Stimulated activated naive CD8-positive, alpha-beta T cell treated with anti-CD3 and anti-CD28 coated beads, Interleukin-15, Interleukin-2, amounts not matched to agents 100 ng/mL and 50 ng/mL, for 24 hours (primary cell): ENCODE measurements at regions not wholly inside any gene's neighbourhood (a gene's known extent, or its start where the extent isn't known, plus 50 kb on each side); places are given as distances from the start of the nearest gene placed in this dataset.
A peak's percentile ranks its signal among the peaks of the same experiment; 100 is the strongest.
"Not testable (repeated sequence)": the region's sequence is repeated elsewhere in the genome, so short reads cannot be mapped to it uniquely, and the experiment has no call there.

Source experiments
- H3K27ac Mint-ChIP-seq: one replicate; pipeline ENCODE4 v1.8.0; 2021; ENCODE audit warnings: mild to moderate bottlenecking, mixed read lengths
- H3K27me3 Mint-ChIP-seq: one replicate; pipeline ENCODE4 v1.8.0; 2021; ENCODE audit warnings: mixed read lengths
- H3K36me3 Mint-ChIP-seq: one replicate; pipeline ENCODE4 v1.8.0; 2021; ENCODE audit warnings: low read depth, mixed read lengths
- H3K4me1 Mint-ChIP-seq: one replicate; pipeline ENCODE4 v1.8.0; 2021; ENCODE audit warnings: low read depth, mixed read lengths
- H3K4me3 Mint-ChIP-seq: one replicate; pipeline ENCODE4 v1.8.0; 2021; ENCODE audit warnings: mild to moderate bottlenecking, mixed read lengths
- H3K9me3 Mint-ChIP-seq: one replicate; pipeline ENCODE4 v1.8.0; 2021; ENCODE audit warnings: mixed read lengths

- H3K36me3 Mint-ChIP-seq, H3K9me3 Mint-ChIP-seq, H3K27me3 Mint-ChIP-seq: not testable (repeated sequence)
- Mint-ChIP-seq H3K27ac (peak overlapping the region; percentile 93), H3K4me3 (peak overlapping the region; percentile 67), H3K4me1 (peaks cover 80% of the 10 kb centered on the region)
Observed at GRCh38 chr3:172579753-172580152, 56.5 kb upstream of the TNFSF10 start.

- not testable (repeated sequence) for H3K27me3 Mint-ChIP-seq, H3K4me3 Mint-ChIP-seq, H3K36me3 Mint-ChIP-seq, H3K9me3 Mint-ChIP-seq
- Mint-ChIP-seq H3K27ac (peak overlapping the region; percentile 46), H3K4me1 (peaks cover 69% of the 10 kb centered on the region)
Observed at GRCh38 chr3:172578714-172579113, 55.5 kb upstream of the TNFSF10 start.

DNA sequence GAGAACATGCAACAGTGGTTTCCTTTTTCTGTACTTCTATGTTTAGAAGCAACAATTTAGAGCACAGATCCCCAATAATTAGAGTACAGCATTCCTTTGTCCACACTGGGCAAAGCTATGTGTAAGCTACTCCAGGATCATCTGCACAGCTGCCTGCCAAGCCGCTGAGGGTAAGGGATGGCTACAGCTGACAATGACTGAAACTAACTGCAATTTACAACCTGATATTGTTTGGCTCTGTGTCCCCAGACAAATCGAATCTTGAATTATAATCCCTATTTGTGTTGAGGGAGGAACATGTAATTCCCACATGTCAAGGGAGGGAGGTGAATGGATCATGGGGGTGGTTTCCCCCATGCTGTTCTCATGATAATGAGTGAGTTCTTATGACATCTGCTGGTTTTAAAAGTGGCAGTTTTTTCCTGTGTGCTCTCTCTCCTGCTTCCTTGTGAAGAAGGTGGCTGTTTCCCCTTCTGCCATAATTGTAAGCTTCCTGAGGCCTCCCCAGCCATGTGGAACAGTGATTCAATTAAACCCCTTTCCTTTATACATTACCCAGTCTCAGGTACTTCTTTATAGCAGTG is 54.8 kb upstream of the TNFSF10 start:
- Mint-ChIP-seq H3K27ac (peak overlapping the region; percentile 46), H3K27me3 (no peaks in the 10 kb centered on the region), H3K36me3 (peaks cover 5% of the 10 kb centered on the region), H3K4me3 (peak overlapping the region; percentile 9), H3K9me3 (peaks cover 10% of the 10 kb centered on the region), H3K4me1 (peaks cover 63% of the 10 kb centered on the region)

GRCh38 chr3:172575375-172575774 is 52.1 kb upstream of the TNFSF10 start:
- Mint-ChIP-seq H3K27me3 (no peaks in the 10 kb centered on the region), H3K4me1 (peaks cover 36% of the 10 kb centered on the region), H3K9me3 (peaks cover 14% of the 10 kb centered on the region), H3K27ac (no peak overlapping the region), H3K4me3 (no peak overlapping the region), H3K36me3 (peaks cover 5% of the 10 kb centered on the region)

DNA sequence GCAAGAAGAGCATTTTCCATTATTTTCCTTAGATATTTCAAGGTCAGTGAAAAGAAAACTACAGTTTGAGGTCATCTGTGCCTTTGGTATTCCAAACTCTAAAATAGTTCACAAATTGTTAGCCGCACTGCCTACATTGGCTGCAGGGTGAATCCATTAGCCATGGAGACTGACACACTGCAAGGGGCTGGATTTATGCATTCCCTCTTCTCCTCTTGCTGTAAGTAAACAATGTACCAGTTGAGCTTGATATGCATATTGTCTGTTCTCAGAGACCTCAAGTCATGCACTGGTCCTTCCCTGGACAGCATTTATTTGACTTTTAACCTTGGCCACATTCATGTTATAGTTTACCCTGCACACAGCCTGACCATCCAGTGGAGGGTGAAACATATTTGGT is 50.2 kb upstream of the TNFSF10 start:
- Mint-ChIP-seq H3K36me3 (peaks cover under 1% of the 10 kb centered on the region), H3K27ac (no peak overlapping the region), H3K4me3 (no peak overlapping the region), H3K27me3 (no peaks in the 10 kb centered on the region), H3K4me1 (peaks cover 16% of the 10 kb centered on the region), H3K9me3 (peaks cover 18% of the 10 kb centered on the region)
